DOHH2 (cell line): ENCODE measurements at regions not wholly inside any gene's neighbourhood (a gene's known extent, or its start where the extent isn't known, plus 50 kb on each side); places are given as distances from the start of the nearest gene placed in this dataset.

ENCODE experiments used
- H3F3A ChIP-seq: fragments of 200-600 bp; sonication (generic), shearing (Covaris generic); 2 replicates; pipeline ENCODE4 v1.6.0; 2016; ENCODE audit warnings: antibody characterized with exemption, mild to moderate bottlenecking; ENCODE audit not compliant: control insufficient read depth, insufficient read depth
- H3K27ac ChIP-seq: fragments of 200-600 bp; sonication (generic); 2 replicates; pipeline ENCODE4 v1.5.1; 2014; ENCODE audit warnings: low read depth, mild to moderate bottlenecking, low read length, moderate library complexity
- H3K27me3 ChIP-seq: fragments of 200-600 bp; sonication (generic); 2 replicates; pipeline ENCODE4 v1.6.1; 2014; ENCODE audit warnings: mild to moderate bottlenecking, low read length, mixed read lengths; ENCODE audit not compliant: control insufficient read depth
- H3K36me3 ChIP-seq: fragments of 200-600 bp; sonication (generic); 2 replicates; pipeline ENCODE4 v1.6.1; 2014; ENCODE audit warnings: mild to moderate bottlenecking, low read length, moderate library complexity, mixed read lengths; ENCODE audit not compliant: control insufficient read depth
- H3K4me1 ChIP-seq: fragments of 200-600 bp; sonication (generic); 2 replicates; pipeline ENCODE4 v1.6.1; 2014; ENCODE audit warnings: mild to moderate bottlenecking, low read length, mixed read lengths; ENCODE audit not compliant: control insufficient read depth
- H3K4me2 ChIP-seq: fragments of 200-600 bp; sonication (generic); 2 replicates; pipeline ENCODE4 v1.6.0; 2014; ENCODE audit warnings: mild to moderate bottlenecking, low read length, moderate library complexity
- H3K4me3 ChIP-seq: fragments of 200-600 bp; sonication (generic); 2 replicates; pipeline ENCODE4 v1.5.1; 2014; ENCODE audit warnings: mild to moderate bottlenecking, low read length, mixed read lengths
- H3K79me2 ChIP-seq: fragments of 200-600 bp; sonication (generic); 2 replicates; pipeline ENCODE4 v1.6.1; 2014; ENCODE audit warnings: mild to moderate bottlenecking, low read length, mixed read lengths; ENCODE audit not compliant: control insufficient read depth
- H3K9me2 ChIP-seq: fragments of 200-600 bp; sonication (generic); replicated peaks from 2 replicates; pipeline ENCODE4 v1.6.1; 2014; ENCODE audit warnings: mild to moderate bottlenecking, low read length, mixed read lengths; ENCODE audit not compliant: control insufficient read depth
- H3K9me3 ChIP-seq: fragments of 200-600 bp; sonication (generic); 2 replicates; pipeline ENCODE4 v1.6.1; 2014; ENCODE audit warnings: antibody characterized with exemption, low read length, mixed read lengths; ENCODE audit not compliant: control insufficient read depth, insufficient read depth
- H4K20me1 ChIP-seq: fragments of 200-600 bp; sonication (generic); 2 replicates; pipeline ENCODE4 v1.6.0; 2014; ENCODE audit warnings: low read depth, mild to moderate bottlenecking, antibody characterized with exemption, low read length, moderate library complexity; ENCODE audit not compliant: control insufficient read depth, insufficient read depth
- EZH2phosphoT487 ChIP-seq: fragments of 200-600 bp; sonication (generic); IDR thresholded peaks from 2 replicates; pipeline ENCODE4 v1.6.1; 2017; ENCODE audit warnings: borderline replicate concordance, mild to moderate bottlenecking, antibody characterized with exemption, low read length, moderate library complexity, mixed read lengths
- TF ChIP-seq, protein P1 (sequence below): fragments of 200-600 bp; sonication (generic); IDR thresholded peaks from one replicate; pipeline ENCODE4 v1.5.1; 2014; ENCODE audit warnings: antibody characterized with exemption, mild to moderate bottlenecking, low read depth, low read length; ENCODE audit not compliant: poor library complexity, severe bottlenecking

DNA sequence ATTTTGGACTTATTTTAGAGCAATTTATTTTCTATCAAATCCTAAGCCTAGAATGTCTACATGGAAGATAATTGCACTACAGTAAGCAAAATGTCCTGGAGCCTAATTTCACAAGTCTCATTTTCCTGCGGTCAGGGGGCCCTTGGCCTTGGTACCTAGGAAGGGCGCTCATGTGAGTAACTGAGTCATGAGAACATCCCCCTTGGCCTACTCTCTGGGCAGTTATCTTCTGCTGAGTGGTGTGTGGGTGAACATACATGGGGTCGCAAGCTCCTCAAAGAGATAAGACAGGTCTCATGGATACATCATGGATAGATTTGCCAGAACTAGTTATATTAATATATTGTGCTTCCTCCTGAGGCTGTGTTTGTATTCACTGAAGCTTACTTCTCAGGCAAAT lies 211.2 kb upstream of the MARCKS start:
- Histone ChIP-seq H3K36me3 (no peaks in the 10 kb centered on the region), H3K4me2 (no peak overlapping the region), H3K27ac (no peak overlapping the region), H3K79me2 (no peaks in the 10 kb centered on the region), H4K20me1 (no peaks in the 10 kb centered on the region), H3K9me2 (no peaks in the 10 kb centered on the region), H3F3A (no peaks in the 10 kb centered on the region), H3K9me3 (no peaks in the 10 kb centered on the region), H3K27me3 (no peaks in the 10 kb centered on the region), H3K4me3 (no peak overlapping the region), H3K4me1 (peaks cover 12% of the 10 kb centered on the region)
- TF ChIP-seq, protein P1, sequence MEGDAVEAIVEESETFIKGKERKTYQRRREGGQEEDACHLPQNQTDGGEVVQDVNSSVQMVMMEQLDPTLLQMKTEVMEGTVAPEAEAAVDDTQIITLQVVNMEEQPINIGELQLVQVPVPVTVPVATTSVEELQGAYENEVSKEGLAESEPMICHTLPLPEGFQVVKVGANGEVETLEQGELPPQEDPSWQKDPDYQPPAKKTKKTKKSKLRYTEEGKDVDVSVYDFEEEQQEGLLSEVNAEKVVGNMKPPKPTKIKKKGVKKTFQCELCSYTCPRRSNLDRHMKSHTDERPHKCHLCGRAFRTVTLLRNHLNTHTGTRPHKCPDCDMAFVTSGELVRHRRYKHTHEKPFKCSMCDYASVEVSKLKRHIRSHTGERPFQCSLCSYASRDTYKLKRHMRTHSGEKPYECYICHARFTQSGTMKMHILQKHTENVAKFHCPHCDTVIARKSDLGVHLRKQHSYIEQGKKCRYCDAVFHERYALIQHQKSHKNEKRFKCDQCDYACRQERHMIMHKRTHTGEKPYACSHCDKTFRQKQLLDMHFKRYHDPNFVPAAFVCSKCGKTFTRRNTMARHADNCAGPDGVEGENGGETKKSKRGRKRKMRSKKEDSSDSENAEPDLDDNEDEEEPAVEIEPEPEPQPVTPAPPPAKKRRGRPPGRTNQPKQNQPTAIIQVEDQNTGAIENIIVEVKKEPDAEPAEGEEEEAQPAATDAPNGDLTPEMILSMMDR = no peak
- no peak for TF ChIP-seq EZH2phosphoT487

DNA sequence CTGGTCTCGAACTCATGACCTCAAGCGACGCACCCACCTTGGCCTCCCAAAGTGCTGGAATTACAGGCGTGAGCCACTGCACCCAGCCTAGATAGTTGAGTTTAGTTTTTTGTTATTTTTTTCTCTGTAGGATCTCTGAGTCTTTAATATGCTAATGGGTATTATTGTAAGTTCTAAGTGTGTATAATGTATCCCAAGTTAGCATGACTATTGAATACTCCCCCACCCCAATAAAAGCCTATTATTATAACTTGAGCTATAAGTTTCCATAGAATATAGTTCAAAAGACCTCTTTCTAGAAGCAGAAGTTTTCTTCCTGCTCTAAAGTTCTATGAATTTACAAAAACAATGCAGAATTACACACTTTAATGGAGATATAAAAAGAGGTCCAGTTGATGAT lies 210.4 kb upstream of the MARCKS start:
- H3K27me3 ChIP-seq = no peaks in the 10 kb centered on the region
- H3F3A ChIP-seq = no peaks in the 10 kb centered on the region
- no peaks in the 10 kb centered on the region for H3K9me3 ChIP-seq
- peaks cover 17% of the 10 kb centered on the region for H3K4me1 ChIP-seq
- H3K4me2 ChIP-seq = no peak overlapping the region
- H3K36me3 ChIP-seq = no peaks in the 10 kb centered on the region
- H3K9me2 ChIP-seq = no peaks in the 10 kb centered on the region
- H4K20me1 ChIP-seq = no peaks in the 10 kb centered on the region
- H3K79me2 ChIP-seq = no peaks in the 10 kb centered on the region
- TF ChIP-seq, protein P1 = no peak
- no peak for TF ChIP-seq EZH2phosphoT487
- H3K27ac ChIP-seq = no peak overlapping the region
- H3K4me3 ChIP-seq = no peak overlapping the region

DNA sequence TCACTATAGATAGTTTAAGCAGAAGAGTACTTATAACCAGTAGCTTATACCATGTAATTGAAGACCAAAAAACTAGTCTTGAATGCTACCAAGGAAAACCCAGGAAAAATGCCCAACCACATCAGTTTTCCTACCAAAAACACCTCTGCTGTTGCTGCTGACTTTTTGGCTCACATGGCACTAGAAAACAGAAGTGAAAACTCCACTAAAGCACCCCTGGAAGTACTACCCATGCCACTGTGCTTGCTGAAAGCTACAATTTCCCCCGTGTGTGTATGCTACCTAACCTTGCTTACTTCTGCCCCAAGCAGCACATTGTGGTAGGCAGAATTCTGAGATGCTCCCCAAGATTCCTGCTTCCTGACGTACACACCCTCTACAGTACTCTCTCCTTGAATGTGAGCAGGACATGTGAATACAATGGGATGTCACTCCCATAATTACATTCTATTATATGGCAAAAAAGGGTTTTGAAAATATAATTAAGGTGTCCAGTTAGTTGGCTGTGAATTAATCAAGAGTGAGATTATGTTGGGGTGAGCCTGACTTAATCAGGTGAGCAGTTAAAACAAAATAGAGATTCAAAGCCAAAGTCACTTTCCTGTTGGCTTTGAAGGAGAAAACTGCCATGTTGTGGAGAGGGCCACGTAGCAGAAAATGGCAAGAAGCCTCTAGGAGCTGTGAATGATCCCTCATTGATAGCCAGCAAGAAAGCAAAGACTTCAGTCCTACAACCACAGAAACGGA lies 209.8 kb upstream of the MARCKS start:
- TF ChIP-seq, protein P1 = no peak
- no peak for TF ChIP-seq EZH2phosphoT487
- Histone ChIP-seq H3K4me2 (no peak overlapping the region), H3F3A (no peaks in the 10 kb centered on the region), H3K9me2 (no peaks in the 10 kb centered on the region), H3K27ac (no peak overlapping the region), H3K27me3 (no peaks in the 10 kb centered on the region), H3K36me3 (no peaks in the 10 kb centered on the region), H3K9me3 (no peaks in the 10 kb centered on the region), H3K4me3 (no peak overlapping the region), H3K4me1 (peaks cover 23% of the 10 kb centered on the region), H3K79me2 (no peaks in the 10 kb centered on the region), H4K20me1 (no peaks in the 10 kb centered on the region)
